ENCODE measurements at regions not wholly inside any gene's neighbourhood (a gene's known extent, or its start where the extent isn't known, plus 50 kb on each side); places are given as distances from the start of the nearest gene placed in this dataset.

GRCh38 chr2:46829231-46829995 lies 86.2 kb downstream of the MCFD2 start:
- DNase-seq, result no peak

GRCh38 chr2:46828491-46829230 lies 86.9 kb downstream of the MCFD2 start:
- no peak for DNase-seq

- DNase-seq, result no peak
These were observed 87.5 kb downstream of the MCFD2 start for GRCh38 chr2:46828135-46828438.

GRCh38 chr2:46827274-46828134 lies 88.1 kb downstream of the MCFD2 start:
- DNase-seq, result no peak

- DNase-seq, result no peak
These were observed 88.9 kb downstream of the MCFD2 start for GRCh38 chr2:46826569-46827245.

GRCh38 chr2:46825939-46826568 lies 89.6 kb downstream of the MCFD2 start:
- no peak for DNase-seq

- no peak for DNase-seq
These were observed 90.2 kb downstream of the MCFD2 start for GRCh38 chr2:46825231-46825938.

- DNase-seq, result no peak
These were observed 91.0 kb downstream of the MCFD2 start for GRCh38 chr2:46824611-46825010.

- DNase-seq, result no peak
These were observed 94.0 kb downstream of the MCFD2 start for GRCh38 chr2:46821600-46821999.

GRCh38 chr2:46818819-46819218 lies 96.8 kb downstream of the MCFD2 start:
- DNase-seq, result no peak

- DNase-seq, result no peak
These were observed 97.4 kb downstream of the MCFD2 start for GRCh38 chr2:46818141-46818621.

GRCh38 chr2:46816846-46817726 lies 98.5 kb downstream of the MCFD2 start:
- no peak for DNase-seq

- no peak for DNase-seq
These were observed 99.3 kb downstream of the MCFD2 start for GRCh38 chr2:46816151-46816845.

GRCh38 chr2:46815121-46815802 lies 100.3 kb downstream of the MCFD2 start:
- DNase-seq, result no peak

- no peak for DNase-seq
These were observed 101.2 kb downstream of the MCFD2 start for GRCh38 chr2:46814160-46814961.

- no peak for DNase-seq
These were observed 101.9 kb downstream of the MCFD2 start for GRCh38 chr2:46813680-46814079.

GRCh38 chr2:46813020-46813415 lies 102.6 kb downstream of the MCFD2 start:
- DNase-seq, result no peak

Data from NCI-H2029 treated with DMSO at 0.1 percent for 48 hours (cell line).